ENCODE measurements at regions not wholly inside any gene's neighbourhood (a gene's known extent, or its start where the extent isn't known, plus 50 kb on each side); places are given as distances from the start of the nearest gene placed in this dataset.

DNA sequence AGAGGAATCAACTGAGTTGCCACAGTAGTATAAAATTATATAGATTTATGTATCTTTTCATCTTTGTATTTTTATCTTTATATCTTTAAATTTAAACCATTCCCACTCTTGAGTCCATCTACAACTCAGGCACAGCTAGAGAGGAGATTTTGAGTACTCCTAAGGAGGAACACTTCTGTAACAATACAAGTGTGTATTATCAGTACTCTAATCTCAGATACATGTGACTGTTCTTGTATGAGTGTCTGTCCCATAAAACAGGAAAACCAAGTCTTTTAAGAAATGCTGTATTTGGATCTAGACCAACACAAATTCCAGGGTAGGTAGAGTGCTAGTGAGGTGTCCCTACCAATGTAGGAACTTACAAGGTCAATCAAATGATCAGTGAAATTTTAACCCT is 1428.0 kb upstream of the LRRTM3 start:
- no peak for DNase-seq (ENCODE audit: low read depth in 2 of 2)

DNA sequence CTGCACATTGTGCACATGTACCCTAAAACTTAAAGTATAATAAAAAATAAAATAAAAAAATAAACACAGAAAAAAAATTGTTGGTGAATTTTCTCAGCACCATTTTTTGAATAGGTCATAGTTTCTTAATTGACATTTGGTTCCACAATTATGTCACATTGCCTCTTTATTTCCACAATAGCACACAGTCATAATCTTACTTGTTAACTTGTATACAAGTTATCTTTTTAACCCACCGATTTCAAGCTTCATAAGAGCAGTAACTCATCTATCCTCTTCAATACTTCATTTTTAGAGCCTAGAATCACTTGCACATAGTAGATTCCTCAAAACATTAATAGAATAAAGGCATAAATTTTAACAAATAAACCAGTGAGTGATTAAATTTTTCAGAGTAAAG is 1425.1 kb upstream of the LRRTM3 start:
- DNase-seq (ENCODE audit: low read depth in 2 of 2) = no peak

DNA sequence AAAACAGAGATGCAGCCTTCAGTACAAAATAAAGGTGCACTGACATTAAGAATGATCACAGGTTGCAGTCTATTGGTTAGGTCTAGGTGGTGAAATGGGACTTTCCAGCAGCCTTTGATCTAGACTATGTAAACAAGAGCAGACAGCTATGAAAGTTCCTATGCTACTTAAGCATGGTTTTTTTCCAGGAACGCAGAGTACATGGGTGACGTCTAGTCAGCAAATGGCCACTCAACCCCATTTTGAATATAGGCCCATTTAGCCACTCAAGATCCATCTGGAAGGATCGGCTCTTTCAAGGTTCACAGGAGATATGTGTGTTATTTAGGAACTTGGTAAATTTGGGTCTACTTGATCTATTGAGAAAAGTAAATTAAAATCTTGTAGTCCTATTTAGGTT is 1424.6 kb upstream of the LRRTM3 start:
- no peak for DNase-seq (ENCODE audit: low read depth in 2 of 2)

DNA sequence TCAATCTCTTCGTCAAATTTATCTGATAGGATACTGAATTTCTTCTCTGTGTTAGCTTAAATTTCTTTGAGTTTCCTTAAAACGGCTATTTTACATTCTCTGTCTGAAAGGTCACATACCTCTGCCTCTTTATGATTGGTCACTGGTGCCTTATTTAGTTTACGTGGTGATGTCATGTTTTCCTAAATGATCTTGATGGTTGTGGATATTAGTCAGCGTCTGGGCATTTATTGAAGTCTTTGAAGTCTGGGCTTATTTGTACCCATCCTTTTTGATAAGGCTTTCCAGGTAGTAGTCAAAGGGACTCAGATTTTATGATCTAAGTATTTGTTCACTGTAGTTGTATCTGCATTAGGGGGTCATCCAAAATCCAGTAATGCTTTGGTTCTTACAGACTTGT is 1407.5 kb upstream of the LRRTM3 start:
- no peak for DNase-seq (ENCODE audit: low read depth in 2 of 2)

DNA sequence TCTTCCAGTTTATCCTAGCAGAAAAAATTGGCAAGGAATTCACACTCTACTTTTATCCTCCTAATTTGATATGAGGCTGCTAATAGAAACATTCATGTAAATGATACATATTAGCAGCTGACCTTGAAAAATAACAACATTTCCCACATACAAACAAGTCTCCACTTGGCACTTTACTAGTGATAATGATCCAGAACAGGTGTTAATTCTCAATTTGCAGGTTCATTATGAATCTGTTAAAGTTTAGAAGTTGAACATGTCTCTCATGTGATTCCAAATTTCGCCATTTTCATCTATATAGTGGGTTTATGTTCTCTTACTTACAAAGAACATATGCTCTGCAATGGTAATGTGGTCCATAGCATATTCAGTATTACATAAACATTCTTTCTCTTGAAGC is 1396.8 kb upstream of the LRRTM3 start:
- no peak for DNase-seq (ENCODE audit: low read depth in 2 of 2)

DNA sequence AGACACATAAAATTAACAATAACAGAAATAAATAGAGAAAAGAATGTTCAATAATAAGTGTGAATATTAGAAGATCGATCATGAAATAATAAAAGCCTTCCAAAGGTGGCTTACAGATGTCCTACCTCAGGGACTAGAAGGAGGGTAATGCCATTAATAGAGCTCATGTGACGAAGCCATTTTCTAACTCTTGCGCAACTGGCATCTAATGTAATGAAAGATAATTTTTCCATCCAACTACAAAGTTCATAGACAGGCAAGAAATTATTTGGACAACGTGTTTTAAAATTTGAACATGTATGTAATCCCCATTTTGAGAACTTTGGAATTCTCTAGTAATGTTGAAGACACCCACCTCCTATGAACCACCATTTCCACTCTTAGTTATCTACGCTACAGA is 1394.3 kb upstream of the LRRTM3 start:
- DNase-seq (ENCODE audit: low read depth in 2 of 2) = no peak

DNA sequence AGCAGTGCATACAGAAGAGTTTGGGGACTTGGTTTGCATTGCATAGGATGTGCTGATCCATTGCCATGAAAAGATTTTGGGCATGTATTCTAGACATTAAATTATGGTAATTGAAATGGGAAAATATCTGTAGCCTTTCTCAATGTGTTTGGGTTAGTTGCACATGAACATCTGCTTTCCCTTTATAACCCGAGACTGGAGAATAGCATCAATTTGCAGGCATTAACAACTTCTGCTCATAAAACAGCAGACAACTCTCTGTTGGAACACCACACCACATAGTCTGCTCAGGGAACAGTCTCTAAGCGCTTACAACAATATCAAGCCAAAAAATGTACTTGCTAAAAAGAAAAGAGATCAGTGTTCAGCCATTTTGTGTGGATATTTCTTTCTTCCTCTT is 1391.1 kb upstream of the LRRTM3 start:
- no peak for DNase-seq (ENCODE audit: low read depth in 2 of 2)

DNA sequence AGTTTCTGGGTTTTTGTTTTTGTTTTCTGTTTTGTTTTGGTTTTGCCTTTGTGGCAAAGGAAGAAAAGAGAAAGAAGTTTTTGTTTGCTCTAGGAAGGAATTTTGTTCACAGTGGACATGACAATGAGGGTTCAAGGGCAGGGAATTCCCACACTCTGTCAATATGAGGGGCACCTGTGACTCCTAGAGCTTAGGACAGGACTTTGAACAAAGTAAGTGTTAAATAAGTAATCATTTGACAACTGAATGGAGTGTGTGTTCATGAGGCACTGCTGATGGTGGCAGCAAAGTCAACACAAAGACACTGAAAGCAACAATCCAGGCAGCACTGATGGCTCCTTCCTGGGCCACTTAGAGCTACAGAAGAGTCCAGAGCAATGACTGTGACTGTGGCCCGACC is 1381.1 kb upstream of the LRRTM3 start:
- DNase-seq (ENCODE audit: low read depth in 2 of 2) = no peak

DNA sequence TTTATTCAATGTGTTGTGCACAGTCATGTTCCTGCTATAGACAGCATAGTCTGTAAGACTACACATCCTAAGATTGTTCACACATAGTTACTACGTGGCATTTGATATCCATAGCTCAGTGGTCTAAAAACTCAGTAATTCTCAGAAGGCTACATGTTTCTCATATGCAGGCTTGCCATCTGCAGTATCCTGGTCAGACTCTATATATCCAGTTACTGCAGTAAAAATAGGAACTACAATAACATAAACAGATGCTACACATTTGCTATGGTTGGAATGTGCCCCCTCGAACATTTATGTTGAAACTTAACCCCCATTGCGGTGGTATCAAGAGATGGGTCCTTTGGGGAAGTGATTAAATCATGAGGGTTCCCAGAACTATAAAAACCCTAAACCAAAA is 1377.8 kb upstream of the LRRTM3 start:
- DNase-seq (ENCODE audit: low read depth in 2 of 2) = no peak

DNA sequence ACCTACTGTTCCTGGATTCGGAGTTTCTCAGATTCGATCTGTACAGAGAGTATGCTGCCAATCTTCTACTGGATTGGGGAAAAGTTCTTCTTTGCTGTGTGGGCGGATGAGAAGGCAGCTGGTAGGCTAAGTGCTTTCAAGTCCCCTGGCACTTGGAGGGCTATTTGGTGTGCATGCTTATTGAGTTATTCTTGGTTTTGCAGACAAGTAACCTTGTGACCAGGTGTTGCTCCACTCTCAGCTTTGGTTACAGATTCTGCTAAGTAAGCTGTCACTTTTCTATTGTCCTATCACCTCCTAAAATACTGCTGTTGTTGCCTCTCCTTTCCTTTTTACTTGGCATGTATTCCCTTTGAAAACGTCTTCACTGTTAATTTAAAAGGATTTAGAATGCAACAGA is 1375.1 kb upstream of the LRRTM3 start:
- no peak for DNase-seq (ENCODE audit: low read depth in 2 of 2)

DNA sequence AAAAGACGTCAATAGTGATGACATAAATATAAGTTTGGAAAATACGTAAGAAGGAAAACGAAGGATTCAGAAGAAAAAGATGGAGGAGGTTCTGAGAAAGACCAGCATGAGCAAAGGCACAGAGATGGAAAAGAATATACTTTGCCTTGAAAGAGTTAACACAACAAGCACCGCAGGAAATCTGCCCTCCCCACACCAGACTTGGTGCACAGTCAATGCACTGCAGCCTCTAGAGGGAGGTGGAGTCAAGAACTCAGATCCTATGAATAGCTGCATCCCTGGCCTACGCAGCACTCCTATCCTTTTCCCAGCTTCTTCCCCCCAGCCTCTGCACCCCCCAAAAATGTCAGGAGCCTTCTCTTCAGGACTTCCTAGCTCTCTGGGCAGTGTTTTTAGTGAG is 1370.6 kb upstream of the LRRTM3 start:
- DNase-seq (ENCODE audit: low read depth in 2 of 2) = no peak

DNA sequence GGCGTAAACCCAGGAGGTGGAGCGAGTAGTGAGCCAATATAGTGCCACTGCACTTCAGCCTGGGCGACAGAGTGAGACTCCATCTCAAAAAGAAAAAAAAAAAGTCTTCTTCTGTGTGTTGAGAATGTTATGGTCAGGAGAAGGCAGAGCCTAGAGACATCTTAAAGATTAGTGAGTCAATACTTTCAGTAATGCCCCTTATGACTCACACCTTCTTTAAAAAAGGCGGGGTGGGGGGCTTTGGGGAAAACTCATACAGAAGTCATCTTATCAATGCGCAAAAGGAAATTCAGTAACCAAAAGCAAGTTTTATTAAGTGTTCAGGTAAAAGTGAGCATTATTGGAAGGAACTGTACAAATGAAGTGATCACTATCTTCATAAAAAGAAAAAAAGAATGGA is 1369.8 kb upstream of the LRRTM3 start:
- DNase-seq (ENCODE audit: low read depth in 2 of 2) = no peak

DNA sequence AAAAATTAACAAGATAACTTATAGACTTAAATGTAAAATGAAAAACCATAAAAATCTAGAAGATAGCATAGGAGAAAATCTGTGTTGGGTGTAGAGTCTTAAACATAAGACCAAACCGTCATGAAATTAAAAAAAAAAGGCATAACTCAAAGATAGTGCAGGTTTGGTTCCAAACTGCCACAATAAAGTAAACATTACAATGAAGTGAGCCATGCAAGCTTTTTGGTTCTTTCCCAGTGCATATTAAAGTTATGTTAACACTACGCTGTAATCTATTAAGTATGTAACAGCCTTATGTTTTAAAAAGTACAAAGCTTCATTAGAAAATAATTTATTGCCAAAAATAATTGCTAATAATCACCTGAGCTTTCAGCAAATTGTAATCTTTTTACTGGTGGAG is 1366.5 kb upstream of the LRRTM3 start:
- no peak for DNase-seq (ENCODE audit: low read depth in 2 of 2)

DNA sequence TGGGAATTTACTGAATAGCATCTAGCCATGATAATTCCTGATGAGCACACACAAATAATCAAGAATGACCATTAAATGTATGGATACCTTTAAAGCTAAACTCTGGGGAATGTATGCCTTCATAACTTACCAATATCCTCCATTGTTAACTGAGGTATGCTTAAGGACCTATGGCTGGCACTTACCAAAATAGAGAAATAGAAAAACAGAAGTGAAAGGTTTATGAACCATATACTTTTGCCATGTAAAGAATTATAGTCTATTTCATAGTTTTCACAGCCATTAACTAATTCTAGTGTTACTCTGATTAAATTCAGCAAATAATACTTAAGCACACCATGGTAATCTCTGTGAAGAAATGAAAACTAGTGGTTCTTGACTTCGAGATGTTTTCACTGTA is 1360.6 kb upstream of the LRRTM3 start:
- no peak for DNase-seq (ENCODE audit: low read depth in 2 of 2)

DNA sequence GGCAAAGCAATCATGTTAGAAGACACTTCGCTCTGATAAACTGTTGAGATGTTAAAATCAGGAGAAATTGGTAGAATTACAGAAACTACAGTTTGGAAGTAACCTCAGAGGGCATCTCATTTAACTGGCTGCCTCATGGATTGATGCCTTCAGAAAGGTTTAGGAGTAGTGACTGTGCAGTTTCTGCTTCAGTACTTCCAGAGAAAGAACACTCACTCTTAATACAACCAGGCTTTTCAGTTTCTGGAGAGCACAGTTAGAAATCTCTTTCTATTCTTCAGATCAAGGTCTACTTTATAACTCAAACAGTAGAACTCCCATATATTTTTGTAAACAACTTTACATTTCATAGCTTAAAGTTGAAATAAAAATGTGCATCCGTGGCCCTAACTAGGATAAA is 1358.9 kb upstream of the LRRTM3 start:
- no peak for DNase-seq (ENCODE audit: low read depth in 2 of 2)

DNA sequence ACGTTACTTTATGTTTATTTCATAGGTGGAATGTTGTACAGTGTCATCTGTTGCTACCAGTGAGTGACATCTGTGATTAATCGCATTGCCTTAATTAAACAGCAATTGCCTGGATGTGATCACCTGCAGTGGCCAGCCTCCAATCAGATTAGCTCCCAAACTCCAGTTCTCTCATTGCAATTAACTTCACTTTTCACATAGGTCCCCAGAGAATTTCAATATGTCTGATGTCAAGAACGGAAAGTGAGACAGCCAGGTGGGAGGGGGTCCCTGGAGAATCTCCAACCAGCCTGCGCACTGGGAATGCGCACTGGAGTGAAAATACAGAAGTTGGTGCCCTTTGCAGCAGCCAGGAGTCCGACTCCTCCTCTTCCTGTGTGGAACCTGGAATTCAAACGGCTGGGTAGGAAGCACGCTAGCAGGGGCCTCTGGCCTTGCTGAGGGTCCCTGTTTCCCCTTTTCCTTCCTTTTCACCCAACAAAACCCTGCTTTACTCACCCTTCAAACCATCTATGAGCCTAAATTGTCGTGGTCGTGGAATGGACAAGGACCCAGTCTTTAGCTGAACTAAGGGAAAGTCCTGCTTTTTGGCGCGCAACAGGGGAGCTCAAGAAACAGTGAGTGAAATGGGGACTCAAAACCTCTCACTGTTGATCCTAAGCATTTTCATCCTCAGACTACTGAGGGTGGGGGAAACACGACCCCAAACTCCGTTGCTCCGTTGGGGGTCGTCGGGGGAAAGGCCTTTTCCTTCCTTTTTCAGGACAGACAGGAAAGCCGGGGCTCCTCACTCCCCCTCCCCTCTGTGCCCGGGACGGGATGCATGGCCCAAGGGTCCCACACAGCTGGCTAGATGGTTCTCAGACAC is 1355.5 kb upstream of the LRRTM3 start:
- DNase-seq (ENCODE audit: low read depth in 2 of 2) = no peak

DNA sequence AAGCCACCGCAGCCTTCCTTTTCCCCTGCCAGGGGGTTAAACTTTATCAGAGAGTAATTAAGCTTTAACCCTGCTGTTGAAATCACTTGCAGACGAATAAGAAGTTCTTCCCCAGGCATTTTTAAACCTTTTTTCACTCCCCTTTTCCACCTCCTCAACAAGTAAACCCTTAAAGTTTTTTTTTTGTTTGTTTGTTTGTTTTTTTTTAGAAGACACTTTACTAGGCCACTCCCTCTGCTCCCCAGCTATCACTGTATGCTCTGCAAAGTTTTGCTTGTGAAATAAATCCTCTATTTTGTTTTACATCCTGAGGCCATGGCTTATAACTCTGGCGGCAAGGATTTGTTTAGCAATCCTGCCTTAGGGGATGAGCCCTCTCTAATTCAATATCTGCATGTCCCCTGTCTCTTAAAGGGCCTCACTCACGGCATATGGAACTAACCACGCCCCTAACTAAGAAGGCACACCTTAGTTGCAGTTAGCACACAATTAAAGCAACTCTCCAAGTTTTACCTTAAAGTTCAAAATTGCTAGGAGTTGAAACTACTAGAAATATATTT is 1354.7 kb upstream of the LRRTM3 start:
- no peak for DNase-seq (ENCODE audit: low read depth in 2 of 2)

DNA sequence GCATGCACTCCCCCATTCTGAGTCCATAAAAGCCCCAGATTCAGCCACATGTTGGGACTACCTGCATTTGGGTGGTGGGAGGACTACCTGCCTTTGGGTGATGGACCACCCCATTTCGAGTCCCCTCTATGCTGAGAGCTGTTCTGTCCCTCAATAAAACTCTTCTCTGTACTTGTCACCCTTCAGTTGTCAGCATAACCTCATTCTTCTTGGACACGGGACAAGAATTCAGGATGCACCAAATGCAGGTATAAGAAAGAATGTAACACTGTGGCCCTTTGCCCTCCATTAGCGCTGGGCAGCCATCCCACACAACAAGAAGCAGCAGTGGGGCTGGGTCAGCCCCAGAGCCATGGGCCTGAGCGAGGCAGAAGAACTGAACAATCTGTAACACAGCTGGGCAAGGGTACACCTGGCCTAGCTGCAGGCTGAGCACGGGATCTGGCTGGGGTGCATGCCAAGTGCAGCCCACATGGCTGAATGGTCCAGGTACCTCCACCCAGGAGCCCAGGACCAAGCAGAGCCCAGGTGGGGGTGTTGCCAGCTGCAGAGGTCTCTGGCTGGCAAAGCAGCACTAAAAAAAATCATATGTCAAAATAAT is 1344.3 kb upstream of the LRRTM3 start:
- DNase-seq (ENCODE audit: low read depth in 2 of 2) = no peak

DNA sequence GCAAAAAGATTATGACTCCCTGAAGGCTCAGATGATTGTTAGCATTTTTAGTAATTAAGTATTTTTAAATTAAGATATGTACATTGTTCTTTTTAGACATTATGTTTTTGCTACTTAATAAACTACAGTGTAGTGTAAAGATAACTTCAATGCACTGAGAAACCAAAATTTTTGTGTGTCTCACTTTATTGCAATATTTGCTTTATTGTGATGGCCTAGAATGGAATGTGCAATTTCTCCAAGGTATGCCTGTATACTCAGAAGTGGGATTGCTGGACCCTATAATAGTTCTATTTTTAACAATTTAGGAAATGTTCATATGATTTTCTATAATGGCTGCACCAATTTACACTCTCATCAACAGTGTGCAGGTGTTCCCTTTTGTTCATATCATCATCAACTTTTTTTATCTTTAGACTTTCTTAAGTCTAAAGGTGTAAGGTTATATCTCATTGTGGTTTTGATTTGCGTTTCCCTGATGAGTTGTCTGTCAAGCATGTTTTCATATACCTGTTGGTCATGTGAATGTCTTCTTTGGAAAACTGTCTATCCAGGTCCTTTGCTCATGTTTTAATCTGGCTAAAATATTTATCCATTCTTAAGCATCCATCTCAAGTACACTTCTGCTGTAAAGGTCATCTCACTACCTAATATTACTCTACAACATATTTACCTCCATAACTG is 1323.5 kb upstream of the LRRTM3 start:
- DNase-seq (ENCODE audit: low read depth in 2 of 2) = no peak

DNA sequence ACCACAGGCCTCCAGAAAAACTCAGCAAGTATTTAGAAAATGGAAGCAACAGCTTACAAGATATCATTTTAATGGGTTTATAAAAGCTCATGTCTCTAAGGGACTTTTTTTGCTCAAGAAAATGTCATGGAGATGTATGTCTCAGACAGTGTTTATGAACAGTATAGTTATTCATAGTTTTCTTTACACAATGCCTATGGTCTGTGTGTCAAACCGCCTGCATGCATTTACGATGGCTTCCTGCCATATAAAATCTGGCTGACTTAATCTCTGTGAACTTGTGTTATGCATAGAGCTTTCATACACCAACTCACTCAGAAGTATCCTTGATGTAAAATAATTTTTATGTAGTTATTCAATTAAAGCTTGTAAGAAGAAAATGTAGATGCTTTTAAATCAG is 1314.2 kb upstream of the LRRTM3 start:
- no peak for DNase-seq (ENCODE audit: low read depth in 2 of 2)

DNA sequence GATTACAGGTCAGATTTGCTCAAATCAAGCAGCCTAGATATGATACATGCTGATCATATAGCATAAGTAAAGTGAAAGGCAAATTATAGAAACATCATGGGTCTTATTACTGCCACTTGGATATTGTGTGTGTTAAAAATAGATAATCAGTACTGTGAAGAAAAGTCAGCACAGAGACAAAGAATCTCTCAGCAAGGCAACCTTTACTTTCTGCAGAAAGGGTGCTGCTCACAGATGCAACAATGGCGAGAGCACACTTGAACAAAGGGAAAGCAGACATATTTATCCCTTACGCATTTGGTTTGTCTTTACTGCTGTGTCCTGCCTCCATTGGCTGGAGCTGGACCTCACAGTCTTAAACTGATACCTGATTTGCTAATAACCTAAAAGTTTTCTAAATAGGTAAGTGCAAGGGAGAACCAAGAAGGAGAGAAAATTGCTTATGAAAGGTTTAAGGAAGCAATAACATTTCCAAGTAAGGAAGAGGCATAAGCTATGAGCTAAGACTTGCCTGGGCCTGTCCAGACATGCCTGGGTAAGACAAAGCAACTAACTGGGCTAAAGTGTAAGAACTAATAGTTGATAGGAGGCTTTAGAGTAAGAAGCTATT is 1310.8 kb upstream of the LRRTM3 start:
- no peak for DNase-seq (ENCODE audit: low read depth in 2 of 2)

DNA sequence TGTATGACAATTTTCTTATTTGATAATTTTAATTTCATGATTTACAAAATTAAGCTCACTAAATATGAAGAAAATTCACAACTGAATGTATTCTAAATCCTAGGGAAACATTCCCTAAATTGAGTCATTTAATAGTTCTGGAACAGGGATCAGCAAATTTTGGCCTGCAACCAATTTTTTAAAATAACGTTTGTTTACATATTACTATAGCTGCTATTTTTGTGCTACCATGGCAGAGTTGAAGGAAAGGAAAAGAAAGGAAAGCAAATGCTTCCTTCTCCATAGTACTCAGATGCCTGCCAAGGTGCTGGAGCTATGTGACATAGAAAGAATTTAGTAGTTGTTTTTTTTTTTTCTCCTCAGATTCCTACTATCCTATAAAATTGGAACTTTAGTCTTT is 1307.7 kb upstream of the LRRTM3 start:
- DNase-seq (ENCODE audit: low read depth in 2 of 2) = no peak

All from stimulated activated CD8-positive, alpha-beta memory T cell treated with anti-CD3 and anti-CD28 coated beads, Interleukin-7, amount 100 ng/mL, for 4 hours (primary cell).